GM12891 (cell line): ENCODE measurements at regions not wholly inside any gene's neighbourhood (a gene's known extent, or its start where the extent isn't known, plus 50 kb on each side); places are given as distances from the start of the nearest gene placed in this dataset.

Experiments
- POLR2AphosphoS5 ChIP-seq: IDR thresholded peaks from 2 replicates; pipeline ENCODE4 v1.6.1; 2011; ENCODE audit warnings: low read depth, low read length, control low read depth
- TAF1 ChIP-seq: IDR thresholded peaks from 2 replicates; pipeline ENCODE4 v1.6.1; 2011; ENCODE audit warnings: low read depth, low read length, control low read depth

DNA sequence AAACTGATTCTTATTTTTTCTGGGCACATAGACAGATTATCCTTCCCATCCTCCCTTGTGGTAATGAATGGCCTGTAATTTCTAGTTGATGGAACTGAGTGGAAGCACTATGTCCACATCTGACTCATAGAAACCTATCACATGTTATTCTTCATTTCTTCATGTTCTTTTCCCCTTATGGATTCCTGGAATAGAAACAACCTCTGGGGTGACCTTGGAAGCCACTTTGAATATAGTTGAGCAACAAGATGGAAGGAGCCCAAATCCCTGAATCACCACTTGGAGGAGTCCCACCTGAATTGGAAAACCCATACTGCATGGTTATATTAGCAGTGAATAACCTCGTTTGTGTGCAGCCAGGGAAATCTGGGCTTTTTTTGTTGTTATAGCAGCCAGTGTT lies 137.8 kb downstream of the MID1IP1 start:
- TF ChIP-seq TAF1, result no peak
- TF ChIP-seq POLR2AphosphoS5, result no peak
